ENCODE measurements at regions not wholly inside any gene's neighbourhood (a gene's known extent, or its start where the extent isn't known, plus 50 kb on each side); places are given as distances from the start of the nearest gene placed in this dataset.

GRCh38 chr21:23083242-23083641 is 2085.0 kb downstream of the NCAM2 start (continued):
- no peak for TF ChIP-seq ZBTB43 (CRISPR knock-in tag; IDR thresholded peaks at IDR 0.05)

GRCh38 chr21:23093259-23093658 is 2095.1 kb downstream of the NCAM2 start:
- Mint-ChIP-seq H3K27me3 (ENCODE audit: low read depth) (no peaks in the 10 kb centered on the region), H3K4me1 (0 out of 2 replicates have a peak, but pooled peaks cover 3% of the 10 kb centered on the region), H3K36me3 (peaks cover 32% of the 10 kb centered on the region), H3K27ac (no peak overlapping the region), H3K4me3 (no peak overlapping the region), H3K9me3 (peaks cover 52% of the 10 kb centered on the region)
- POLR2A ChIA-PET = no interaction called here
- TF ChIP-seq ZMAT4 (CRISPR knock-in tag; IDR thresholded peaks at IDR 0.05) (no peak), ZNF512 (CRISPR knock-in tag; IDR thresholded peaks at IDR 0.05; ENCODE audit: borderline replicate concordance) (no peak)
- CTCF ChIA-PET = no interaction called here
- ATAC-seq (no peak), DNase-seq (ENCODE audit: low spot score) (no peak)

GRCh38 chr21:23099185-23099584 is 2101.0 kb downstream of the NCAM2 start:
- H3K4me3 Mint-ChIP-seq = no peak overlapping the region
- ATAC-seq = no peak

GRCh38 chr21:23101111-23101510 is 2102.9 kb downstream of the NCAM2 start:
- Mint-ChIP-seq H3K4me1 (no peaks in the 10 kb centered on the region), H3K36me3 (peaks cover 10% of the 10 kb centered on the region), H3K27ac (no peak overlapping the region; the same call in 1 of the 2 replicates), H3K4me3 (no peak overlapping the region), H3K9me3 (peaks cover 29% of the 10 kb centered on the region), H3K27me3 (ENCODE audit: low read depth) (no peaks in the 10 kb centered on the region)
- ChIA-PET CTCF (no interaction called here), POLR2A (no interaction called here)
- DNase-seq (ENCODE audit: low spot score) (no peak), ATAC-seq (no peak)
- TF ChIP-seq SOX15 (CRISPR knock-in tag; IDR thresholded peaks at IDR 0.05) (no peak), CREB1 (CRISPR knock-in tag; IDR thresholded peaks at IDR 0.05) (no peak), CREM (CRISPR knock-in tag; IDR thresholded peaks at IDR 0.05) (no peak), NR3C1 (CRISPR knock-in tag; conservative IDR thresholded peaks at IDR 0.05; ENCODE audit: low read depth) (no peak), ESRRA (CRISPR knock-in tag; IDR thresholded peaks at IDR 0.05; ENCODE audit: borderline replicate concordance) (no peak), ERG (CRISPR knock-in tag; IDR thresholded peaks at IDR 0.05) (no peak), TEAD4 (CRISPR knock-in tag; IDR thresholded peaks at IDR 0.05) (no peak), IRF2 (CRISPR knock-in tag; IDR thresholded peaks at IDR 0.05; ENCODE audit: borderline replicate concordance, low read depth) (no peak), E2F5 (CRISPR knock-in tag; IDR thresholded peaks at IDR 0.05) (no peak), USF2 (CRISPR knock-in tag; IDR thresholded peaks at IDR 0.05) (no peak), PREB (CRISPR knock-in tag; IDR thresholded peaks at IDR 0.05; ENCODE audit: borderline replicate concordance) (no peak), CDX4 (CRISPR knock-in tag; IDR thresholded peaks at IDR 0.05; ENCODE audit: borderline replicate concordance) (no peak), RELA (CRISPR knock-in tag; IDR thresholded peaks at IDR 0.05; ENCODE audit: borderline replicate concordance) (no peak), ATF1 (CRISPR knock-in tag; IDR thresholded peaks at IDR 0.05) (no peak)

More at GRCh38 chr21:23099185-23099584, 2101.0 kb downstream of the NCAM2 start:
- Mint-ChIP-seq H3K27me3 (ENCODE audit: low read depth) (no peaks in the 10 kb centered on the region), H3K4me1 (no peaks in the 10 kb centered on the region), H3K27ac (no peak overlapping the region), H3K9me3 (peaks cover 24% of the 10 kb centered on the region), H3K36me3 (peaks cover 10% of the 10 kb centered on the region)
- TF ChIP-seq ZNF219 (CRISPR knock-in tag; IDR thresholded peaks at IDR 0.05; ENCODE audit: borderline replicate concordance) (no peak), PREB (CRISPR knock-in tag; IDR thresholded peaks at IDR 0.05; ENCODE audit: borderline replicate concordance) (no peak), ZNF416 (CRISPR knock-in tag; IDR thresholded peaks at IDR 0.05) (no peak), MAX (CRISPR knock-in tag; IDR thresholded peaks at IDR 0.05) (no peak)
- ChIA-PET POLR2A (no interaction called here), CTCF (no interaction called here)
- no peak for DNase-seq (ENCODE audit: low spot score)

Data from WTC11 (cell line).